GM21390 (cell line): ENCODE measurements at regions not wholly inside any gene's neighbourhood (a gene's known extent, or its start where the extent isn't known, plus 50 kb on each side); places are given as distances from the start of the nearest gene placed in this dataset.

Source experiments
- ATAC-seq: cut with Tn5 transposase; IDR thresholded peaks from one replicate; pipeline ENCODE4 v1.9.1; 2021; ENCODE audit not compliant: unreplicated experiment

DNA sequence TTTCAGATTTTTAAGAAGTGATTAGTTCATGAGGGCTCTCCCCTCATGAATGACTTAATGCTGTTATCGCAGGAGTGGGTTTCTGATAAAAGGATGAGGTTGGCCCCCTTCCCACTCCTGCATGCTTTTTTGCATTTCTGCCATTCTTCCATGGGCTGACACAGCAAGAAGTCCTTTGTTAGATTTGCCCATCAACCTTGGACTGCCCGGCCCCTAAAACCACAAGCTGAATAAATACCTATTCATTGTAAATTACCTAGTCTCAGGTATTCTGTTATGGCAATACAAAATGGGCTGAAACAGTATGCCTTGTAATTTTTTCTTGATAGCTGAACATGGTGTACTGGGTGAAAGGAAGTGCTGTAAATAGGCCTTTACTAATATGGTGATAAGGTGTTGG lies 72.7 kb upstream of the DPH5 start:
- ATAC-seq = no peak

DNA sequence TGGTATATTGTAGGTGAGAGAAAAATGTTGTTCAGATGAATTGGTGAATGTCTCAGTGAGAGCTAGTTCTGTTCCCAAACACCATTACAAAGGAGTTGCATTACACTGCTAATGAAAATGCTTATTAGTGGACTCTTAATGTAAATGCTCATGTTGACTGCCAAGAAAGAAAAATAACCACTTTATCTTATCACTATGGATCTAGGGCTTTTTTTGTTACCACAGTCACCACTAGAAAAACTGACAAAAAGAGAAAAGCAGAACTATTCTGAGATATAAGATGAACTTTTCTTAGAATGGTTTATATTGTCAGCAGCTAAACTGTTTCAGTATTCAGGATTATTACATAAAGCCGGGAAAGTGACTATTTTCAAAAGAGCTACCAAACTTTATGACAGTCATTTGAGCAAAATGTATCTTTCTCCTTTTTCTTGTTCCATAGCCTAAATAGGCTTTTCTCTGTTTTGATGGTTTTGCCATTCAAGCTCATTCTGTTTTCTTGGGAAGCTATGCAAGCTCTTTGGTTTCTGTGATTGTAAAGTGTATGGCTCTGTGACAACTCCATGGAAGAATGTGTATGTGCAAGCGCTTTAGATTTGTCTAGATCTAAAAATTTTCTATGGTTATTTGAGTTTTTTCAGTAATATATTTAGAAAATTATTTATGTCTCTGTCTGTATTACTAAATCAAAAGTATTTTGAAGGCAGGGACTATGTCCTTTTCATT lies 64.2 kb upstream of the DPH5 start:
- ATAC-seq = no peak

DNA sequence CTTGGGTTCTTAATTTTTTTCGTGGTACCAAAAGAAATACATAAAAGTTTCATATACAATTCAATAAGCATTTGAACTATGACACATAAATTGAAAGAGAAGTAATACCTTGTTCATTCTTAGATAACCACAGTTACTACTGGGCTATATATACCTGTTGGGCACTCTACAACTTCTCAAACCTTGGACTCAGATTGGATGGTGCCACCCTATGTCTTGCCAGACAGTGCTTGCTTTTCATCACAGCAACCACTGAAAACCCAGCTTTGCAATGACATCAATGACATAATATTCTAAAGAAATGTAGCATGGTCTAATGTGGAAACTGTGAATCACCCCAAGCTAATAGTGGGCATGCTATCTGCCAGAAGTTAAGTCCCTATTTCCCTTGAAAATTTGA lies 62.8 kb upstream of the DPH5 start:
- ATAC-seq = no peak

DNA sequence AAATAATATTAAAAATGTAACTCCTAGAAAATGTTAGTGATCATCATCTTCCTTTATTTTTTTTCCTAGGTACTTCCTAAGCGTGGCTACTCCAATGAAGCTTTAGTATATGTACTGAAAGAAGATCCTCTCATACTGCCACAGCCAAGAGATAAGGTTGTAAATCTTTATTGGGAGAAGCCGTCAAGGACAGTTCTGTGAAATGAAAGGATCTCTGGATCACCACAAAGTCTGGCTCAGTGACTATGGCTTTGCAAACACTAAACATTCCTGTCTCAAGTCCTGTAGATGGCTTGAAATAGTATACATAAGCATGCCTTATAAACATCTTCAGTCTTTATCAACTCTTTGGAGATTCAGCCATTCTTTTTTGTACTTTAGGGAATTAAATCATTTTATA lies 61.2 kb upstream of the DPH5 start:
- no peak for ATAC-seq

DNA sequence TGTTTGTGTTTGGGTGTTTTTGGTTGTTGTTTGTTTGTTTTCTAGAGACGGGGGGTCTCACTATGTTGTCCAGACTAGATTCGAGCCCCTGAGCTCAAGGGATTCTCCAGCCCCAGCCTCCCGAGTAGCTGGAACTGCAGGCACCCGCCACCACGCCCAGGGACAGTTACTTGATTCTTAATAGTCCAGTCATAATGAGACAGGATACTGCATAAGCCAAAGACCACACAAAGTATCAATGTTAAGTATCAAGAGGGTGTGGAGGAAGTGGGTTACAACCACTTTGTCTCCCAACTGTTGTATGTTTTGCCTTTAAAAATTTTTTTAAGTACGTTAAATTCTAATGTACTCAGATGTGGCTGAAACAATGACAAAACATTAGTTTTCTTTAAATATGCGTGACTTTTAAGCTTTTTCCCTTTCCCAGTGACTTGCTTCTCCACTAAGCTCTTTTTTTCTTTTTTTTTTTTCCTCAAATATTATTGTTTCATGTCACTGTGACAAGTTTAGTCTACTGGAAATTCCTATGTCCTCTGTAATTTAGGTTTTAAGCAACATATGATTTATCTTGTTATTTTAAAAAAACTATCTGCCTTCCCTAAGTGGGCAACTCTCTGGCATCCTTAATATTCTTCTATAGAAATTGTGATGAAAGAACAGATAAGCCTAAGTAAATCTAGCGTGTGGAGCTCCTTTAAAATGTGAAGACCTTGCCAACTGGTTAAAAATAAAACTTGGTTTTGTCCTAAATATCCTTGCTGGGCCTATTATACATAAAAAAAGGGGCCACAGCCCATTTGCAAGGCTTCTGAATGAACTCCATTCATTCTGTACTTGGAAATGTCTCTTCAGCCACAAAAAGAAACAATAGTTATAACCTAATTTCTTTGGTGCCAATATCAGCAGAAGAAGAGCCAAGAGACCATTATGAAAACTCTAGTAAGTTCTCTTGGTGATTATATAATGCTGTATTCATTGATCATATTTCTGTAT lies 56.2 kb upstream of the DPH5 start:
- peak; percentile 67 for ATAC-seq

DNA sequence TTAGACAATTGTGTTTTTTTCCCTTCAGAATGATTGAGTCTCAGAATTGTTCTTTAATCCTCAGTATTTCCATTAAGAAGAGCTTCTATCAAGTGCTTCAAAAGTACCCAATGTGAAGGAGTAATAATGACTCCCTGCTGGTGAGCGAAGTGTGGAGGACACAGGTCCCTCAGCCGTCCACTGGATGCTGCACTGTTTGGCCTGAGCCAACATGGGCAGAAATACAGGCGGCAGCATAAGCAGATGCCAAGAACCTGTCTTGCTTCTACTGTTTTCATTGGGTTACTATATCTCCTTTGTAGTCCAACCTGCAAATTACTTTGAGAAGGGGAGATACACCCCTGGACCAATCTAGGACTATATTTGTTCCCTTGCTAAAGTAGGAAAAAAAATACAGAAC lies 55.3 kb upstream of the DPH5 start:
- no peak for ATAC-seq

DNA sequence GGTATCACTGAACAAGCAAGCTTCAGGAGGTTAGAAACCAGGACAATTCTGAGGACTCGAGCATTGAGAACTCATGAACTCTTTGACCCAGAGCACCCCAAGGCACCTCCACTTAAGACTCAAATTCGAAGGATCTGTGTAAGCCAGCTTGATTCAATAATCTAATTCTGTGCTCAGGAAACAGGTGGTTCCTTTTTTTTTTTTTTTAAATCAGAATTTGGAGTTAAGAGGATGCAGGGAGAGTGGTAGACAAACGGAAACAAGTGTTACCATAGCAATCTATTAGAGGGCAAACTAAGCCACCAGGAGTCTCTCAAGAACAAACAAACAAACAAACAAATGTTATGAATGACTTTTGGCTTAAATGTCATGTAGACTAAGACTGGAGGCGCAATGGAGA lies 53.8 kb upstream of the DPH5 start:
- no peak for ATAC-seq

DNA sequence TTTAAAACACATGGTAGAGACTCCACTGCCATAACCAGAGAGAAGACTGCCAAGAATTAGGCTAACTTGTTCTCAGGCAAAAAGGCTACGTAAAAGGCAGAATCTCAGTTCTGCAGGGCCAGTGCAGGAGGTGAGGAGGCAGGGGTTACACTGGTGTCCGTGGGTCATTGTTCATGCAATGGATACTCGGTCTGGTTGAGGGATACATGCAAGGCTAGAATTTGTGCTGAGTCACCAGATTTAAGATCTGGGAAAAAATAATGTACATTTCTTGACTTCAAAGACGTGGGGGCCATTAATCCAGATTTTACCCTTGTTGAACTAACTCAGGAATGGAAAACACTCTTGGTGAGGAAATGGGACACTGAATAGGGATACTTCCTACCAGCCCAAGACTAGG lies 52.3 kb upstream of the DPH5 start:
- no peak for ATAC-seq

DNA sequence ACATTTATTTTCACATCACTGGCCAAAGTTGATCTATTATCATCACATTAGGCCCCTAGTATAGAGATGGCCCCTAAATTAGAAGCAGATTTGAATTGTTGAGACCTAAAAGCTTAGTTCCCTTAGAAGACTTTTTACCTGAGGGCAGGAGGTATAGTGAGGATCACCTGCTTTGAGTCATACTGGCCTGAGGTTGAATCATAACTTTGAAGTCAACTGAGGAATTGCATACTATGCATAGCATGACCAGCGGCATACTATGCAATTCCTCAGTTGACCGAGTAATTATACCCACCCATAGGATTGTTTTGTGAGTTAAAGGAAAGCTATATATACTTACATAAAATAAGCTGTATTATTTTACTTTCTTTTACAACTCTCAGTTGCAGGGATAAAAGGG lies 50.3 kb upstream of the DPH5 start:
- ATAC-seq = no peak
